GM19025 (cell line): ENCODE measurements at regions not wholly inside any gene's neighbourhood (a gene's known extent, or its start where the extent isn't known, plus 50 kb on each side); places are given as distances from the start of the nearest gene placed in this dataset.
A peak's percentile ranks its signal among the peaks of the same experiment; 100 is the strongest.
"Not testable (repeated sequence)": the region's sequence is repeated elsewhere in the genome, so short reads cannot be mapped to it uniquely, and the experiment has no call there.

Source experiments
- ATAC-seq: cut with Tn5 transposase; IDR thresholded peaks from one replicate; pipeline ENCODE4 v1.9.1; 2021; ENCODE audit warnings: mild to moderate bottlenecking, low read depth, moderate library complexity; ENCODE audit not compliant: unreplicated experiment

- ATAC-seq: peak; percentile 43
Measured at GRCh38 chr5:153187503-153187902, 303.0 kb upstream of the GRIA1 start.

DNA sequence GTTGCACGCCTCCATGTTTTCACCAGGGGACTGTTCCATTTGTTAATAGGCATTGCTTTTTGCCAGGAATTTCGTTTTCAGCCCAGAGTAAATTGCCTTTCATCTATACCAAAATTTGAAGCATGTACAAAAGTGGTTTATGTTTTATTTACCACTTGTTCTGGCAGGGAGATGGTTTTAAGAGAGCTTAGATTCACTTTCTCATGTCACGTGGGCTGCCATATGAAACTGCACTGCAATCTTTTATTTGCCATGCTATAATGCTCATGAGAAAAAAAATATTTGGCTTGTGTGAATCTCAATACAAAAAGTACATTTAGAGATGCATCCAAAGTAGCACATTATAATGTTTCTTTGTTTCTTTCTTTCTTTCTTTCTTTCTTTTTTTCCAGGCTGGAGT is 284.1 kb upstream of the GRIA1 start:
- no peak for ATAC-seq

DNA sequence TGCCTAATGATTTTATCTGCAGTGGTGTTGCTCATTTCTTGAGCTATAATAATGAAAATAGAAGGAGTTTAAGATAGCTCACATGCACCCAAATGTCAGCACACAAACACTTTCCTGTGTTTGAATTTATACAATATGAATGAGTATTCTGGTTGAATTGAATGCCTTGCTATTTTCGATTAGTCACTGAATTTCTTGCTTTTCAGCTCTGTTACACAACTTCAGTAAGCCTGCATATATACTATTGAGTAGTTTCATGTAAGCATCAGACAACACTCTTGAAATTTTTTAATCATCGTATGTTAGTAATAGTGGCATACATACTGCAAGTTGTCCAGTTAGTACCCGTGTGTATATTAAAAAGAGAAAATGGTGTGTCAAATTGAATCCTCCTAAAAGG is 281.5 kb upstream of the GRIA1 start:
- ATAC-seq: no peak

GRCh38 chr5:153209687-153210086 is 280.8 kb upstream of the GRIA1 start:
- ATAC-seq: no peak

DNA sequence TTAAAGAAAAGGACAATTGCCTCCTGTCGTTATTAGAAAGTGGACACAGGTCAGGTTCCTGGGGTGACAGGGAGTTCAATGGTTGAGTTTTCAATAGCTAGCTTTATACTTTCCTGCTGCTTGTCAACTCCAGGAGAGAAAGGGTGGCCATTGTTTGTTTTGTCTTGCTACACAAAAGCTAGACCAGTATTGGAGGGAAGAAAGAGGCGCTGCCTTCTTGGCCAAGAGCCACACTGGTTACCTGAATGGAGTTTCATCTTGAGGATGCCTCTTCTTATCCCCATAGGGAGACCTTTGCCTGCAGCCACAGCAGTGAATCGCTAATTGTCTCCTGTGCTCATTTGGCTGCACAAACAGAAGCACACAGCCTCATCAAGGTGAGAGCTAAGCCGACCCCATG is 279.4 kb upstream of the GRIA1 start:
- ATAC-seq: no peak

DNA sequence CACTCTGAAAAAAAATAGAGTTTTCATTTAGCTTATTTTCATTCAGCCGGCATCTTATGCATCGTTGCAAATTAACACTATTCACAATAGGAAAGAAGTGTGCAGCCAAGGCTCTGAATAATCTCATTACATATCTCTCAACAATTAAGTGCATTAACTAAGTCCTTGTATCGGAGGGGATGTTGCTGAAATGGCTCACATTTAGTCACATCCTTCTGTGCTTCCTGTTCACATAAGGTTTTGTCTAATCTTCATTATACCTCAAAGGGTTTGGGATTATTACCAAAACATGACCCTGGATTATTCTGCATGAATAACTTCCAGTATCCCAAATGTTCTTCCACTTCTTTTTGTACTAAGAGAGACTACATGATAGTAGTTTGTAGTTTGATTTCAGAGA is 278.0 kb upstream of the GRIA1 start:
- ATAC-seq: no peak

- no peak for ATAC-seq
Measured at GRCh38 chr5:153222936-153223335, 267.5 kb upstream of the GRIA1 start.

DNA sequence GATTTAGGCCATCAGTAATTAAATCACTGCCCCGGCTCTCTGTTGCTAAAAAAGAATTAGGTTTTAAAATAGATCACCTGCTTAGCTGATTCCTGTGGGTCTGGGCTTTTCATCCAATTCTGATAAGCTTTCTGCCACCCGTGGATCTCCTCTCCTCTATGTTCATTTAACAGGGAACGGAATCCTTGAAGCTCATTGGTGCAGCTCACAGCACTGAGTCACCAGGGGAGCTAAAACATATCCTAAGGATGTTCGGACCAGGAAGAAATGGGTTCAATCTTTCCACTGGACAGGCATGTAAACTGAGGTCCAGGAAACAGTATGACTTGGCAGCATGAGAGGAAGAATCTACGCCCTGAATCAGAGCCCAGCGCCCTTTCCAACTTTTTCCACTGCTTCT is 267.1 kb upstream of the GRIA1 start:
- ATAC-seq: no peak

GRCh38 chr5:153224651-153225050 is 265.8 kb upstream of the GRIA1 start:
- ATAC-seq: no peak

DNA sequence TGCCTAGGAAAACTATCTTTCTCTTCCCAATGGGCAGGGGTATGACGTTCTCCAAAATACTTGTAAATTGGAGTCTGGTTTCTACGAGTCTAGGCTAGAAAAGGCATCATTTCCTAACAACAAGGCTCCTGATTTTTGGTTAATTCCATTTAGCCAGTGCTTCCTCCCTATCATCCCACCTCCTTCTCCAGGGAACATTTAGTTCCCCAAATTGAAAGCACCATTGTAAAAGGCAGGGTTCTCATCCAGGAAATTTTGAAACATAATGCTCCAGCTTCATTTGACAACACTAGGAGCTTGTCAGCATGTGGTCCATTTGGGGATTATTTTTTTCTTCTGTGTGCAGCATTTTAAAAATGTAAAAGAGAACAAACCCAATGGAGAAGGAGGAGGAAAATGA is 256.5 kb upstream of the GRIA1 start:
- no peak for ATAC-seq

DNA sequence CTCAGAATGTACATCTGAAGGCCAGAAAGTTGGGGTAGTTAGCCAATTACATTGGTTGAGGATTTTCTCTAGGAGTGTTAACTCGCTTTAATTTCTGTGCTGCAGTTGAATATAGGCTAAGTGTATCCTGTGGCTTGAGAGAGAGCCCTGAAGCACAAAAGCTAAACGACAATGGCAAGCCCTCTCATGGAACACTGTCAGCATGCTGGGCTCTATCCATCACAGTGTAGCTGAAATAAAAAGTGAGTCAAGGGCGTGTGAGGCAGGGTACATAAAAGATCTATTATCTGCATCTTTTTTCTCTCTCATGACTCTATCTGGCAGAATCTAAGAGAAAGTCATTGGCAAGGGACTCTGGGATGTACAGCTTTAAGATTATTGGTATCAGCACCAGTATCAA is 254.2 kb upstream of the GRIA1 start:
- ATAC-seq: no peak

DNA sequence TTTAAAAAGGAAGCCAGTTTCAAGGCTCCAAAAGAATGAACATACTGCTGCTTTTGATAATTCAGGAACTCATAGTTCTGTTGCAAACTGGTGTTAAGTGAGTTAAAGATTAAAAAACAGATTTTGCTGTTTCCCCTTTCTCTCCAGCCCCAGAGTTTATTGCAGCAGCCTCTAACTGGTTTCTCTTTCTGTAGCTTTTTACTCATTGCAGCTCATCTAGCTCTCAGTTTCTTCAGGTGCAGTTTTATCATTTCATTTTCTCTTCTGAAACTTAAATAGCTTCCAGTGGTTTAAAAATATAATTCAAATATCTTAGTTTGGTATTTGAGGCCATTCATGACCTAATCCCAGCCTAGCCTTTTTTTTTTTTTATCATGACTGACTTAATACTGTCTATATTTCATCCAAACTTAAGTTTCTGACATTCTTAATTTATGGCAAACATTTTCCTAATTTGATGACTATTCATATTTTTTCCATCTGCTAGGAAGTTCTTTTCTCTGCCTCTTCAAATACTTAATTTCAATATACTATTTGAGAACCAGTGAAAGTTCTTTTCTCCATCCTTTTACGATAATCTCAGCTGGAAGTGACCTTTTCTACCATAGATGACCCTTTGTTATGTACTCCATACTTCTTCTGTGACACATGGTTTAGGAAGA is 252.7 kb upstream of the GRIA1 start:
- peak; percentile 89 for ATAC-seq

DNA sequence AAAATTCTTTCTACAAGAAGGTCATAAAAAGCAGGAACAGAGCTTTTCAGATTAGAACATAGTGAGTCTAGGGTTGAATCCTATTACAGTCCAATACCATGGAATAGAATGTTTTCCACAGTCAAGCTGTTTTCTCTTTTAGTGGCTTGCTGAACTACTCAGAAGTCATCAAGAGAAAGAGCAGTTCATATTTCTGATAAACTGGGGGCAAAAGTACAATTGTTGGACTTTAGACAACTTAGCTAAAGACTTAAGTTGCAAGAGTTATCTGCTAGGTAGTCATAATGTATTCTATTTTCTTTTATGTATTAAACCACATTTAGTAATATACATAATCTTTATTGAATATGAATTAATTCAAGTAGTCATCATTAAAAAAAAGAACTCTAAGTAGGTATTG is 233.1 kb upstream of the GRIA1 start:
- ATAC-seq: no peak

DNA sequence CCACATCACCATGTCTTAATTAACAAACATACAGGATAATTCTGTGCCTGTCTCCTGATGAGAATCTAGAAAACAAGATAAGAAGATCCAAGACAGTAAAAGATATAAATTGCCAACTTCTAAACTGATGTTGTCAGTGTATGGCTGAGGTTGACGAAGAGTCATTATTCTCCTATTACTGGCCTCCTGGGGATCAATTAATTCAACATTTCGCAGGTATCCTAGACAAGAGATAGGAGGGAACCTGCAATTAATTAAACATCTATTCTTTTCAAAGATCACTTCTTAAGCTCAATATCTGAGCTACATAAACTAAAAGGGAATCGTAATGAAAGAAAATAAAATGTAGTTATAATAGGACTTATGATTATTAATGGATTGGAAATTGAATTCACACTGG is 232.0 kb upstream of the GRIA1 start:
- no peak for ATAC-seq

- no peak for ATAC-seq
Measured at GRCh38 chr5:153267506-153267905, 223.0 kb upstream of the GRIA1 start.

GRCh38 chr5:153275695-153276094 is 214.8 kb upstream of the GRIA1 start:
- ATAC-seq: no peak

DNA sequence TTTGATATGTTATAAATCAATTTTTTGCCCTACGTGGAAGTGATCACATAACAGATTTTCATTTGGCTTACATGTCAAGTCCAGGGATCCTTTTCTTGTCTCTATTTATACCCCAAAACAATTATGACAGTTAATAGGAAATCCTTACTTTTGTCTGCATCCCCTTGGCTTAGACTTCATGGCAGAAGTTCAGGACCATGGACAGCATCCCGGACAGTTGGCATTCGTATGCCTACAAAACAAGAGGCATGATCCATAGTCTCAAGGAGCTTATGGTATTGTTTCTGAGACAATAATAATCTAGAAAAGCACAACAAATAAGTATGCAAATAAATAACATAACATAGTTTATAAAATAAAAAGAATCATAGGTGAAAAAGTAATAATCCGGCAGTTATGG is 214.3 kb upstream of the GRIA1 start:
- ATAC-seq: no peak

- not testable (repeated sequence) for ATAC-seq
Measured at GRCh38 chr5:153296251-153296844, 194.1 kb upstream of the GRIA1 start.

DNA sequence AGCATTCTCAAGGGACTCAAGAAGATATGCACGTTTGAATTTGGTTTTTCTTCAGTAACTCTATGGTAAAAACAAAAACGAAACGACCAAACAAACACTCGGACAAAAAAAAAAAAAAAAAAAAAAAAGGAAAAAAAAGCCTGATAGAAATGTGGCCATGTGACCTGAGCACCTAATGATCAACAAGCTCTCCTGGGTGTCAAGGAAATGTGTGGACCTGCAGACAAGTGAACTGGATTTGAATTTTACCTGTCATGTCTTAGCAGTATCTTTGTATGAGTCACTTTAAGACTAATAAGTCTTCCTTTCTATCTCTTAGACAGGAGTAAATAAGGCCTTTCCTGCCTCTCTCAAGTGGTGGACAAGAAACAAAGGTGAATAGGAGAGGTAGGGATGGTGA is 190.6 kb upstream of the GRIA1 start:
- ATAC-seq: no peak

GRCh38 chr5:153308282-153308681 is 182.2 kb upstream of the GRIA1 start:
- no peak for ATAC-seq

- ATAC-seq: no peak
Measured at GRCh38 chr5:153318556-153318955, 171.9 kb upstream of the GRIA1 start.

GRCh38 chr5:153321478-153321877 is 169.0 kb upstream of the GRIA1 start:
- ATAC-seq: no peak

DNA sequence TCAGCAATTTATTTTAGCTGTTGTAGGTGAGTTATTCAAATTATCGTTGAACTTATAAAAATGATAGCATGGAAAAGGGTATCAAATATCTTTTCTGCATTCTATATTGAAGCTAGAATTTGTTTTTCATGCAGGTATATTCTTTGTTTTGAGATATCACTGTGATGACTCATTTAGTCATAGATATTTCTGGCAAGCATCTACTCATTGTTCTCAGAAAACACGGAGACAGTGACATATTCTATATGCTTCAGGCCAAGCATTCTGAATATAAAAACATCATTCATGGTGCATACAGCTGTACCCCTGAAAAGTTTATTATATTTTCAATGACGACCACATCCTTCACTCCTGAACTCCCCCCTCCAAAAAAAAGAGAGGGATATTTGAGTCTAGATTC is 150.3 kb upstream of the GRIA1 start:
- no peak for ATAC-seq
